ENCODE measurements at regions not wholly inside any gene's neighbourhood (a gene's known extent, or its start where the extent isn't known, plus 50 kb on each side); places are given as distances from the start of the nearest gene placed in this dataset.
"Not testable (repeated sequence)": the region's sequence is repeated elsewhere in the genome, so short reads cannot be mapped to it uniquely, and the experiment has no call there.

GRCh38 chr6:168844821-168845609, 404.0 kb downstream of the SMOC2 start:
- DNase-seq (ENCODE audit: low spot score): no peak
- TF ChIP-seq CTCF (IDR thresholded peaks at IDR 0.05; ENCODE audit: extremely low read depth, insufficient read depth, missing control alignments): no peak
- in situ Hi-C loops (cut with MboI; ENCODE audit: low pct_unique_long_range_greater_than_20kb, low sequenced_read_pairs, unreplicated experiment): no loop called here

GRCh38 chr6:168842632-168843212, 401.7 kb downstream of the SMOC2 start:
- in situ Hi-C loops (cut with MboI; ENCODE audit: low pct_unique_long_range_greater_than_20kb, low sequenced_read_pairs, unreplicated experiment); DNase-seq (ENCODE audit: low spot score): not testable (repeated sequence)

- no peak for DNase-seq (ENCODE audit: low spot score)
- TF ChIP-seq CTCF (IDR thresholded peaks at IDR 0.05; ENCODE audit: extremely low read depth, insufficient read depth, missing control alignments): no peak
- in situ Hi-C loops (cut with MboI; ENCODE audit: low pct_unique_long_range_greater_than_20kb, low sequenced_read_pairs, unreplicated experiment): no loop called here
Measured at GRCh38 chr6:168841609-168842278, 400.8 kb downstream of the SMOC2 start.

- in situ Hi-C loops (cut with MboI; ENCODE audit: low pct_unique_long_range_greater_than_20kb, low sequenced_read_pairs, unreplicated experiment); DNase-seq (ENCODE audit: low spot score): not testable (repeated sequence)
Measured at GRCh38 chr6:168840932-168841331, 399.9 kb downstream of the SMOC2 start.

- DNase-seq (ENCODE audit: low spot score); in situ Hi-C loops (cut with MboI; ENCODE audit: low pct_unique_long_range_greater_than_20kb, low sequenced_read_pairs, unreplicated experiment): not testable (repeated sequence)
Measured at GRCh38 chr6:168840299-168840698, 399.3 kb downstream of the SMOC2 start.

GRCh38 chr6:168838037-168838399, 397.0 kb downstream of the SMOC2 start:
- DNase-seq (ENCODE audit: low spot score): no peak
- in situ Hi-C loops (cut with MboI; ENCODE audit: low pct_unique_long_range_greater_than_20kb, low sequenced_read_pairs, unreplicated experiment): no loop called here
- TF ChIP-seq CTCF (IDR thresholded peaks at IDR 0.05; ENCODE audit: extremely low read depth, insufficient read depth, missing control alignments): no peak

- TF ChIP-seq CTCF (IDR thresholded peaks at IDR 0.05; ENCODE audit: extremely low read depth, insufficient read depth, missing control alignments): no peak
- DNase-seq (ENCODE audit: low spot score): no peak
- in situ Hi-C loops (cut with MboI; ENCODE audit: low pct_unique_long_range_greater_than_20kb, low sequenced_read_pairs, unreplicated experiment): no loop called here
Measured at GRCh38 chr6:168837254-168838036, 396.5 kb downstream of the SMOC2 start.

- in situ Hi-C loops (cut with MboI; ENCODE audit: low pct_unique_long_range_greater_than_20kb, low sequenced_read_pairs, unreplicated experiment): no loop called here
- no peak for DNase-seq (ENCODE audit: low spot score)
- TF ChIP-seq CTCF (IDR thresholded peaks at IDR 0.05; ENCODE audit: extremely low read depth, insufficient read depth, missing control alignments): no peak
Measured at GRCh38 chr6:168835991-168836390, 395.0 kb downstream of the SMOC2 start.
